Liver (tissue), 3 donors: ENCODE measurements at regions not wholly inside any gene's neighbourhood (a gene's known extent, or its start where the extent isn't known, plus 50 kb on each side); places are given as distances from the start of the nearest gene placed in this dataset.

Experiments
- ATF3 ChIP-seq: IDR thresholded peaks from 2 replicates; pipeline ENCODE4 v1.6.1; 2016; ENCODE audit warnings: antibody characterized with exemption
- CTCF ChIP-seq: fragments of 150-350 bp; IDR thresholded peaks from 2 replicates; pipeline ENCODE4 v1.5.1; 2017; ENCODE audit warnings: improper control_type of control experiment, low read depth, low read length; ENCODE audit not compliant: missing input control
- FOXA1 ChIP-seq: IDR thresholded peaks from 2 replicates; pipeline ENCODE4 v1.6.1; 2016; ENCODE audit warnings: antibody characterized with exemption
- FOXA2 ChIP-seq: IDR thresholded peaks from 2 replicates; pipeline ENCODE4 v1.6.1; 2016; ENCODE audit warnings: antibody characterized with exemption
- GABPA ChIP-seq, 2 donors: IDR thresholded peaks in 1 of 2; conservative IDR thresholded peaks in 1 of 2; 2 replicates each; pipeline ENCODE4 v1.6.1; 2016; ENCODE audit warnings: antibody characterized with exemption in 2 of 2, mild to moderate bottlenecking in 1 of 2, moderate library complexity in 1 of 2
- JUND ChIP-seq, 2 donors: IDR thresholded peaks; 2 replicates each; pipeline ENCODE4 v1.6.1; 2016; ENCODE audit warnings: antibody characterized with exemption in 2 of 2
- RAD21 ChIP-seq, 2 donors: IDR thresholded peaks; 2 replicates each; pipeline ENCODE4 v1.6.1; 2016; ENCODE audit warnings: antibody characterized with exemption in 2 of 2, mild to moderate bottlenecking in 2 of 2
- REST ChIP-seq: IDR thresholded peaks from 2 replicates; pipeline ENCODE4 v1.6.1; 2016; ENCODE audit warnings: antibody characterized with exemption, mild to moderate bottlenecking
- SP1 ChIP-seq: IDR thresholded peaks from 2 replicates; pipeline ENCODE4 v1.6.1; 2018; ENCODE audit warnings: antibody characterized with exemption, mild to moderate bottlenecking
- TAF1 ChIP-seq: conservative IDR thresholded peaks from 2 replicates; pipeline ENCODE4 v1.6.1; 2016; ENCODE audit warnings: antibody characterized with exemption, mild to moderate bottlenecking
- YY1 ChIP-seq: IDR thresholded peaks from 2 replicates; pipeline ENCODE4 v1.6.1; 2016; ENCODE audit warnings: antibody characterized with exemption, mild to moderate bottlenecking
- donor health status: healthy.
- donor health status: healthy.

GRCh38 chr10:98332623-98333269, 64.8 kb upstream of the LOXL4 start:
- TF ChIP-seq FOXA1: no peak
- TF ChIP-seq RAD21 (IDR thresholded peaks at IDR 0.05): no peak
- TF ChIP-seq CTCF: no peak
- TF ChIP-seq FOXA2: no peak
- no peak for TF ChIP-seq ATF3
- no peak for TF ChIP-seq TAF1
- TF ChIP-seq YY1: no peak
- TF ChIP-seq REST: no peak
- no peak for TF ChIP-seq SP1
- TF ChIP-seq GABPA (IDR thresholded peaks at IDR 0.05 in 1 of 2, conservative IDR thresholded peaks at IDR 0.05 in 1 of 2): no peak
- no peak for TF ChIP-seq JUND (IDR thresholded peaks at IDR 0.05)
